ENCODE measurements at regions not wholly inside any gene's neighbourhood (a gene's known extent, or its start where the extent isn't known, plus 50 kb on each side); places are given as distances from the start of the nearest gene placed in this dataset.

DNA sequence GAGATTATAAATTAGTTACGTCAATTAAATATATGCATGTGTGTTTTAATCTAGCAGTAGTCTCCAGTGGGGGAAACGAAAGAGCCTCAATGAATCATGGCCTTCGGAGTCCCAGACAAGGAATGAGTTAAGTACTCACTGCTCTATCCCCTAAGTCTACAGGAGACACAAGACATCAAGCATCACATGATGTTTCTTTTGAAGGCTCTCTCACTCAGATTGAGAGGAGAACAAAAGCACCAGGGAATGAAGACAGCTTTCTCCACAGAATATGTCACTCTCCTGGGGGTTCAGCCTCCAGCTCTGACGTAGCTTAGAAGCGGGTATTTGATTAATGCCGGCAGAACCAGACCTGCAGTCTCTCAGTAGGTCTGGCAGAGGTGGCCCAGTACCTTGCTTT is 381.4 kb downstream of the ACTL7B start:
- peaks cover 9% of the 10 kb centered on the region for H3K4me1 ChIP-seq (ENCODE audit: control insufficient read depth, insufficient read depth, low read length)
- no peaks in the 10 kb centered on the region for H3K36me3 ChIP-seq (ENCODE audit: control insufficient read depth, insufficient read depth, low read length)
- no peak overlapping the region for H3K27ac ChIP-seq (ENCODE audit: insufficient read depth, low read depth, low read length, poor library complexity, severe bottlenecking)
- 39 to 47% methylated on average over 5 of the region's 6 CpGs for WGBS, 2 experiments
- H3K27me3 ChIP-seq (ENCODE audit: control insufficient read depth, insufficient read depth, low read length, poor library complexity, severe bottlenecking), result no peaks in the 10 kb centered on the region
- H3K4me3 ChIP-seq (ENCODE audit: insufficient read depth, low read depth, low read length), result no peak overlapping the region
- no peaks in the 10 kb centered on the region for H3K9me3 ChIP-seq (ENCODE audit: control insufficient read depth, low read length)

DNA sequence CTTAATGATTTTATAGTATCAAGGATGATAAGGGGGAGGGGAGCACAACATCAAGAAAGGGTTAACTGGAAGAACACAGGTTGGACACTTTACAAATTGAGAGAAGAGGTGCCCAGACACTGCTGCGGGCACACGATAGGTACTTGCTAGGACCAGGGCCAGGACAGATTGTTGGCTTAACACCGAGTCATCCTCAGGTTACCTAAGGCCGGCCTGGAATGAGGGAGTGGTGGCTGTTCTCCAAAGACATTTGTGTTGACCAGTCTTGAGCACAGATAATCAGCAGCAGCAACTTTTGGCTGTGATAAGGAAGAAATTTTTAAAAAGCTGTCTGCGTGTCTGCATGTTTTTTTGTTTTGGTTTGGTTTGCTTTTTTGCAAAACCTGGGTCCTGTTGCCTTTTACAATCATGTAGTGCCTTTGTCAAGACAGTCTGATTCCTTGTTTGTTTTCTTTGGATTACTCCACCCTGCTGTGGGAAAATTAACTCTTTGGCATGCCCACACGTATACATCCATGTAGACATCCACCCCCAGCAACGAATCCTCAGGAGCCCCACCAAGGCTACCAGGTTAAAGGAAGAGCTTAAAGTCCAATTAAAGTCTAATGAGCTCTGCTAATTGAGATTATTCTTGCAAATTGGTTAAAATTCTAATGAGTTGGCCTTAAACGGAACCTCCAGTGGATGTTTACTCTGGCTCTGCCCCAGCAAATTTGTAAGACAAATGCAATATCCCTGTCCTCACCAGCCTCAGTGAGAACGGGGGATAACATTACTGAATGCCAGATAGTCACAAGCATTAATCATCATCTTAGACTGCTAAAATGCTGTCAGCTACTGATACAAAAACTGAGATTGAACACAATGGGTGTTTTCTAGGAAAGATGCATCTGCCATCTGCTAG is 382.3 kb downstream of the ACTL7B start:
- H3K36me3 ChIP-seq (ENCODE audit: control insufficient read depth, insufficient read depth, low read length), result no peaks in the 10 kb centered on the region
- H3K27me3 ChIP-seq (ENCODE audit: control insufficient read depth, insufficient read depth, low read length, poor library complexity, severe bottlenecking), result no peaks in the 10 kb centered on the region
- H3K4me3 ChIP-seq (ENCODE audit: insufficient read depth, low read depth, low read length), result no peak overlapping the region
- no peaks in the 10 kb centered on the region for H3K9me3 ChIP-seq (ENCODE audit: control insufficient read depth, low read length)
- H3K4me1 ChIP-seq (ENCODE audit: control insufficient read depth, insufficient read depth, low read length), result peaks cover 9% of the 10 kb centered on the region
- WGBS, 2 experiments, result 77 to 80% methylated on average over 9 of the region's 9 CpGs
- no peak overlapping the region for H3K27ac ChIP-seq (ENCODE audit: insufficient read depth, low read depth, low read length, poor library complexity, severe bottlenecking)

DNA sequence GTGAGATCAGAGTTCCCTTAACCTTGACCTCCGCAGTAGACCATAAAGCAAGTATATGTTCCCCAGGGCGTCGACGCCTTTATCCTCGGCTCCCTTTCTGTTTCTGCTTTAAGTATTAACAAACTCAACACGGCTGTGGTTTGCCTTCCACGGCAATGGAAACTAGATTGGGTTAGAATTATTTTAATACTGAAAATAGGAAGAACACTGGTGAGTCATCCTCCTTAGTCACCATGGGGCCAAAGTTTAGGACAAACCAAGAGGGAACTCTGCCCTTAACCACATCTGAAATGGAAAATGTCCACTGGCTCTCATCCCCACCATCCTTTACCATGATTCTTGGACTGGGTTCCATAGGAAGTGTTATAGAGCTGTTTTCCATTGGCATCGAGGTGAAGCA is 386.1 kb downstream of the ACTL7B start:
- Histone ChIP-seq H3K4me3 (ENCODE audit: insufficient read depth, low read depth, low read length) (no peak overlapping the region), H3K36me3 (ENCODE audit: control insufficient read depth, insufficient read depth, low read length) (no peaks in the 10 kb centered on the region), H3K4me1 (ENCODE audit: control insufficient read depth, insufficient read depth, low read length) (peaks cover 9% of the 10 kb centered on the region), H3K27me3 (ENCODE audit: control insufficient read depth, insufficient read depth, low read length, poor library complexity, severe bottlenecking) (no peaks in the 10 kb centered on the region), H3K27ac (ENCODE audit: insufficient read depth, low read depth, low read length, poor library complexity, severe bottlenecking) (no peak overlapping the region), H3K9me3 (ENCODE audit: control insufficient read depth, low read length) (no peaks in the 10 kb centered on the region)
- 95 to 99% methylated on average over 7 to 8 of the region's 8 CpGs for WGBS, 2 experiments

DNA sequence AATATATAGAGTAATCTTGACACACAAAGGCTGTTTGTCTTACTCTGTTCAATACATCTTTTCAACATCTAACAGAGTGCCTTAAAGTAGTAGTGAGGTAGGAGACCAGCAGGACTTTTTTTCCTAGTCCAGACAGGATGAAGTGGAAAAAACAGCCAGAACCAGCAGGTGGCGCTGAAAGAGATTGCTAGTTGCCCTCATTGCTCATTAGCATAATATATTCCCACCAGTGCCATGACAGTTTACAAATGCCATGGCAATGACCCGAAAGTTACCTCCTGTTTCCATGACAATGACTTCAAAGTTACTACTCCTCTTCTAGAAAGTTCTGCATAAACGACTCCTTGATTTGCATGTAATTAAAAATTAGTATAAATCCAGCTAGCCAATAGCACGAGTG is 387.4 kb downstream of the ACTL7B start:
- Histone ChIP-seq H3K27me3 (ENCODE audit: control insufficient read depth, insufficient read depth, low read length, poor library complexity, severe bottlenecking) (no peaks in the 10 kb centered on the region), H3K27ac (ENCODE audit: insufficient read depth, low read depth, low read length, poor library complexity, severe bottlenecking) (no peak overlapping the region), H3K4me1 (ENCODE audit: control insufficient read depth, insufficient read depth, low read length) (no peaks in the 10 kb centered on the region), H3K4me3 (ENCODE audit: insufficient read depth, low read depth, low read length) (no peak overlapping the region), H3K36me3 (ENCODE audit: control insufficient read depth, insufficient read depth, low read length) (no peaks in the 10 kb centered on the region), H3K9me3 (ENCODE audit: control insufficient read depth, low read length) (no peaks in the 10 kb centered on the region)
- 84 to 88% methylated on average over 4 of the region's 4 CpGs for WGBS, 2 experiments

DNA sequence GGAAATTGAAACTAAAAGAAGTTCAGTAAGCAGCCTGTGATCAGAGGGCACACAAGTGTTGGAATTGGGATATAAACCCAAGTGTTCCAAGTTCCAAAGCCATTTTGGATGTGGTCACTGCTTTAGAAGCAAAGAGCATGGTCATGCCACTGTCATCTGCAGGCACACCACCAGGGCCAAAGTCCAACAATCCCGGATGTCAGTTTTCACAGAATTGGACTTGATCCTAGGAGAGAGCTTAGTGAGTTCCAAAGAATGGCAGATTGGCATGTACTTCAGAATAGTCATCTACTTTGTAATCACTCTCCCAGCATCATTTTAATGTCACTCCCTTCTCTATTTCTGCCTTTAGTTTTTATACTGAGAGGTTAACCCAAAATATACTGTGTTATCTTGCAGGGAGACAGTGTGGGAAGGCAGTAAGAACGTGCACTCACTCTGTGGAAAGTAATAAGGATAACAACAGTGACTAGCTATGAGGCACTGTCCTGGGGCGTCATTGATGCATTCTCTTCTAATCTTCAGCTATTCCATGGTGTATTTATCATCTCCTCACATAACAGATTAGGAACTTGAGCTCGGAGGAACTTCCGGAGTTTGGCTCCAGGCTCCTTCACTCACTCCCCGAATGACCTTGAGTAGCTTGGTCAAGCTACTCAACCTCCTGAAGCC is 388.0 kb downstream of the ACTL7B start:
- no peaks in the 10 kb centered on the region for H3K36me3 ChIP-seq (ENCODE audit: control insufficient read depth, insufficient read depth, low read length)
- no peaks in the 10 kb centered on the region for H3K9me3 ChIP-seq (ENCODE audit: control insufficient read depth, low read length)
- WGBS, 2 experiments, result 91 to 92% methylated on average over 6 of the region's 6 CpGs
- H3K4me1 ChIP-seq (ENCODE audit: control insufficient read depth, insufficient read depth, low read length), result no peaks in the 10 kb centered on the region
- no peak overlapping the region for H3K27ac ChIP-seq (ENCODE audit: insufficient read depth, low read depth, low read length, poor library complexity, severe bottlenecking)
- no peaks in the 10 kb centered on the region for H3K27me3 ChIP-seq (ENCODE audit: control insufficient read depth, insufficient read depth, low read length, poor library complexity, severe bottlenecking)
- no peak overlapping the region for H3K4me3 ChIP-seq (ENCODE audit: insufficient read depth, low read depth, low read length)

DNA sequence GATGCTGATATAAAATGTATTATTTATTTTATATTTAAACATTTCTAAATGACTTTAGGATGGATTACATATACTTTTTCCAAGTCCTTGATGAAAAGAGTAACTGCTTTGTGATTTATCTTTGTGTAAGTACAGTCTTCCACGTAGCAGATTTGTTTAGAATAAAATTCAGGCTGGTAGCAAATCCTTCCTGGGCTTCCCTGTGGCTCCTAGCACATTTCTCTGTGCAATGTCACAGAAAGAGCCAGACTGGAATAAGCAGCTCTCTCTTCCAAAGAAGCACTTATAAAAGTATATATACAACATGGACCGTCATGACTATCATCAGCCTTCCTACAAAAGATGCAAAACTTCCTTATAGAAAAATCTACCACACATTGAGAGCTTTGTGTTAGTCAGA is 388.6 kb downstream of the ACTL7B start:
- 88 to 93% methylated on average over 1 to 2 of the region's 2 CpGs for WGBS, 2 experiments
- H3K4me1 ChIP-seq (ENCODE audit: control insufficient read depth, insufficient read depth, low read length), result no peaks in the 10 kb centered on the region
- H3K27ac ChIP-seq (ENCODE audit: insufficient read depth, low read depth, low read length, poor library complexity, severe bottlenecking), result no peak overlapping the region
- no peaks in the 10 kb centered on the region for H3K27me3 ChIP-seq (ENCODE audit: control insufficient read depth, insufficient read depth, low read length, poor library complexity, severe bottlenecking)
- no peak overlapping the region for H3K4me3 ChIP-seq (ENCODE audit: insufficient read depth, low read depth, low read length)
- no peaks in the 10 kb centered on the region for H3K9me3 ChIP-seq (ENCODE audit: control insufficient read depth, low read length)
- H3K36me3 ChIP-seq (ENCODE audit: control insufficient read depth, insufficient read depth, low read length), result no peaks in the 10 kb centered on the region

DNA sequence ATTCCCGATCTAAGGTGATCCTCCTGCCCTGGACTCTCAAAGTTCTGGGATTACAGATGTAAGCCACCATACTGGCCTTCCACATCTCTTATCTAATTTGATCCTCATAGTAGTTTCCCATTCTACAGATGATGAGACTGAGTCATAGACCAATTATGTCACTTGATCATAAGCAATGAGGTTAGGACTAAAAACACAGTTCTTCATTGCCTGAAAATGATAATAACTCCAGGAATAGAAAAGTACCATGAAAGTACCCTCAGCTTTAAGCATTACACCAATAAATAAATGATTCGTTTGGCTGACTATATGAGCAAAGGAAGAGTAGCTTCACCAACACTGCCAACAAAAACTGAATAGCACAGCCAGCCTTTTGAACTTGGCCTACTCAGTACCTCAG is 389.5 kb downstream of the ACTL7B start:
- H3K27me3 ChIP-seq (ENCODE audit: control insufficient read depth, insufficient read depth, low read length, poor library complexity, severe bottlenecking), result no peaks in the 10 kb centered on the region
- H3K27ac ChIP-seq (ENCODE audit: insufficient read depth, low read depth, low read length, poor library complexity, severe bottlenecking), result no peak overlapping the region
- H3K4me1 ChIP-seq (ENCODE audit: control insufficient read depth, insufficient read depth, low read length), result no peaks in the 10 kb centered on the region
- no peaks in the 10 kb centered on the region for H3K36me3 ChIP-seq (ENCODE audit: control insufficient read depth, insufficient read depth, low read length)
- H3K9me3 ChIP-seq (ENCODE audit: control insufficient read depth, low read length), result no peaks in the 10 kb centered on the region
- 92% methylated on average over 2 of the region's 2 CpGs for WGBS, 2 experiments
- no peak overlapping the region for H3K4me3 ChIP-seq (ENCODE audit: insufficient read depth, low read depth, low read length)

DNA sequence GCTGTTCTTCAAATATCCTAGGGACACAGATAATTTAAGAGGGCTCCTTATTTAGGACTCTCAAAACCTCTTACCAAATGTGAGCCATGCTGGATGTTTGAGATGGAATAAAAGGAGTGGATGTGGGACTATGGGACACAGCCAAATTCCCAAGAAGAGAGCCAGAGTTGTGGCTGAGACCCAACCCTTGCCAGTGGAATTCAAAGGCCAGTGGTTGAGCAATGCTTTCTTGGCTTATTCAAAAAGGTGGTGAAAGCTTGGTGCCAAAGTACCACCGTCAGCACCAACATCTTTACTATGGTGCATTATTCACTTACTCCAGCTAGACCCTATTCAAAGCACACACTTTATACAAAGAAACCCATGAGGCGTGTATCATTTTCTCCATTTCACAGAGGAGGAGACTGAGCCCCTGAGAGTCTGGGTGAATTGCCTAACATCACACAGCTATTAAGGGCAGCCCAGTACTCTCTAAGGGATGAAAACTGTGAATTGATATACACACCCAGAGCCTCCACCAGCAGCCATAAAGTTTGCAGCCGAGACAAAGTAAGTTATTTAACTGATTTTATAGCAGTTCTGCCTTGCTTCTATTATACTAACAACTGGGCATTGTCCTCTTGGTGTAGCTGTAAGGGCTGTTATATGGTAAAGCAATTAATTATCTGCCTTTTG is 391.7 kb downstream of the ACTL7B start:
- WGBS, 2 experiments, result 87 to 93% methylated on average over 2 to 3 of the region's 3 CpGs
- Histone ChIP-seq H3K27me3 (ENCODE audit: control insufficient read depth, insufficient read depth, low read length, poor library complexity, severe bottlenecking) (no peaks in the 10 kb centered on the region), H3K4me3 (ENCODE audit: insufficient read depth, low read depth, low read length) (no peak overlapping the region)

DNA sequence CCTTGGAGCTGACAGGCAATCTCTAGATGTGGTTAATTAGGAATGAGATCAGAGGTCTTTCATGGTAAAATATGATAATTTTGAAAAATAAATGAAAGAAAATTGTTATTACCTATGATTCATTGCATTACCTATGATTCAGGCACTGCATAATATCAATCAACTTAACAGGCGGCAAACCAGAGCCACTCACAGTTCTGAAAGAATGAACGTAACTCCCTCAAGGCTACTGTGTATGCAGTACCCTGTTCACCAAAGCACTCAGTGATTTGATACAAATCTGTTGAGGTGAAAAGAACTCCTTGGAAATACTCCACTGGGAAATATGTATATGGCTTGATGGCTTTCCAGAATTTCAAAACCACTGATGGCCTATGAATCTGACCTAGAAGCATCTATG is 398.9 kb downstream of the ACTL7B start:
- WGBS, 2 experiments, result 96 to 97% methylated on average over 2 of the region's 2 CpGs

More for the DNA sequence above, 391.7 kb downstream of the ACTL7B start:
- no peaks in the 10 kb centered on the region for H3K9me3 ChIP-seq (ENCODE audit: control insufficient read depth, low read length)
- H3K4me1 ChIP-seq (ENCODE audit: control insufficient read depth, insufficient read depth, low read length), result no peaks in the 10 kb centered on the region
- H3K36me3 ChIP-seq (ENCODE audit: control insufficient read depth, insufficient read depth, low read length), result no peaks in the 10 kb centered on the region
- H3K27ac ChIP-seq (ENCODE audit: insufficient read depth, low read depth, low read length, poor library complexity, severe bottlenecking), result no peak overlapping the region

DNA sequence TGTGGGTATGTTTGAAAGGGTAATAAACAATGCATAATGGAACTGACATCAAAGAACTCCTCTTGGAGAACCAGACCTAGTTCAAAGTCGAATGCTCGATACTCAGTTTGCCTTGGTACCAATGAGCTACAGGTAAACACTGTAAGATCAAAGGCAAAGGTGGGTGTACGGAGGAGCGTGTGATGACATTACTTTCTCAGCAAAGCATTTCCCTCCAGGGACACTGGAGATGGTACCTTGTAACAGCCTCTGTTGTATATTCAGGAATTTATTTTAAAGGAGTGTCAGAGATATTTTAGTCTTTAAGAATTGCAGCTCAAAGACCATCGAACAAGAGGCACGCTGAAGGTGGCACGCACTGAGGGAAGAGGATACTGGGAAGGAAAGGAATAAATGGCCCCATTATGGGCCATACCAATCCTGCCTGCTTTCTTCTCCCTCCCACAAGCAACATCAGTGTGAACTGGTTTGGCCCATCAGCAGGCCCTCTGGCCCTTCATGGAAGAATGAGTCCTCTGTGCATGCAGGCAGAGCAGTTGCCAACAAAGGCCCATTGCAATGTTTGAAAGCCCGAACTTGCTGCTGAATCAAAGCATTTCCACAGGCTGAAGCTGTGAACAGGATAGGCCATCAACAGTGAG is 410.2 kb downstream of the ACTL7B start:
- 94 to 95% methylated on average over 8 of the region's 8 CpGs for WGBS, 2 experiments
- Histone ChIP-seq H3K9me3 (ENCODE audit: control insufficient read depth, low read length) (no peaks in the 10 kb centered on the region), H3K27me3 (ENCODE audit: control insufficient read depth, insufficient read depth, low read length, poor library complexity, severe bottlenecking) (no peaks in the 10 kb centered on the region), H3K4me3 (ENCODE audit: insufficient read depth, low read depth, low read length) (no peak overlapping the region), H3K4me1 (ENCODE audit: control insufficient read depth, insufficient read depth, low read length) (peaks cover 6% of the 10 kb centered on the region), H3K27ac (ENCODE audit: insufficient read depth, low read depth, low read length, poor library complexity, severe bottlenecking) (no peak overlapping the region), H3K36me3 (ENCODE audit: control insufficient read depth, insufficient read depth, low read length) (no peaks in the 10 kb centered on the region)

More for the DNA sequence above, 398.9 kb downstream of the ACTL7B start:
- Histone ChIP-seq H3K4me1 (ENCODE audit: control insufficient read depth, insufficient read depth, low read length) (no peaks in the 10 kb centered on the region), H3K27ac (ENCODE audit: insufficient read depth, low read depth, low read length, poor library complexity, severe bottlenecking) (no peak overlapping the region), H3K27me3 (ENCODE audit: control insufficient read depth, insufficient read depth, low read length, poor library complexity, severe bottlenecking) (no peaks in the 10 kb centered on the region), H3K36me3 (ENCODE audit: control insufficient read depth, insufficient read depth, low read length) (no peaks in the 10 kb centered on the region), H3K9me3 (ENCODE audit: control insufficient read depth, low read length) (no peaks in the 10 kb centered on the region), H3K4me3 (ENCODE audit: insufficient read depth, low read depth, low read length) (no peak overlapping the region)
